GM10248 (cell line): ENCODE measurements at regions not wholly inside any gene's neighbourhood (a gene's known extent, or its start where the extent isn't known, plus 50 kb on each side); places are given as distances from the start of the nearest gene placed in this dataset.

Source experiments
- CTCF ChIA-PET: fragments of 300-600 bp; sonication (Branson Sonifier 250); formaldehyde crosslinking; extraction: SDS; loops from one replicate; lab custom pipeline; 2021; ENCODE audit warnings: antibody characterized with exemption; lab: Yijun Ruan, JAX
- POLR2A ChIA-PET: fragments of 350-650 bp; sonication (Branson Sonifier 250); formaldehyde crosslinking; extraction: SDS; loops from one replicate; lab custom pipeline; 2020; ENCODE audit warnings: antibody characterized with exemption; lab: Yijun Ruan, JAX
- DNase-seq: peaks from one replicate; pipeline ENCODE4 v3.0.0; 2012; ENCODE audit errors: extremely low spot score
- TF ChIP-seq, protein P1 (sequence below): IDR thresholded peaks from 2 replicates; pipeline ENCODE4 v1.5.1; 2012; ENCODE audit warnings: mild to moderate bottlenecking, low read depth; ENCODE audit errors: extremely low read depth, missing control alignments, control extremely low read depth

DNA sequence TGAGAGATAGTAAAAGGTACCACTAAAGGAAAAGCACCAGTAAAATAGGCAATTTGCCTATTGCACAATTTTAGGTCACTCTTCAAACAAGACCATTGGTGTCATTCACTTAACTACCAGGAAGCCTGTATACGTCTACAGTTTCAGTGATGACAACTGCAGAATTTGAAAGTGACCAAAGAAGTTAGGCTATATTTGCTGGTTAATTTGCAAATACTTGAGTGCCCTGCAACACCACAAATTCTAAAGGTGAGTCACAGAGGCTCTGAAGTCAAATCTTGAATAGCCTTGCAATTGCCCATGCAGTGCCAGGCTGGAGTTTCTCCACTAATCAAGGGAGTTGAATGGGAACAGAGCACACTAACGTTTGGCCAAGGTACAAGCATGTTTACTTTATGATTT lies 128.7 kb upstream of the CCDC68 start:
- DNase-seq: no peak
- ChIA-PET CTCF (interaction anchor here (0.9 to 1.2 kb wide), 2 partner anchors 8 to 26 kb away, joined by 3 to 4 read pairs; no protein-coding TSS in a partner anchor), POLR2A (no interaction called here)

DNA sequence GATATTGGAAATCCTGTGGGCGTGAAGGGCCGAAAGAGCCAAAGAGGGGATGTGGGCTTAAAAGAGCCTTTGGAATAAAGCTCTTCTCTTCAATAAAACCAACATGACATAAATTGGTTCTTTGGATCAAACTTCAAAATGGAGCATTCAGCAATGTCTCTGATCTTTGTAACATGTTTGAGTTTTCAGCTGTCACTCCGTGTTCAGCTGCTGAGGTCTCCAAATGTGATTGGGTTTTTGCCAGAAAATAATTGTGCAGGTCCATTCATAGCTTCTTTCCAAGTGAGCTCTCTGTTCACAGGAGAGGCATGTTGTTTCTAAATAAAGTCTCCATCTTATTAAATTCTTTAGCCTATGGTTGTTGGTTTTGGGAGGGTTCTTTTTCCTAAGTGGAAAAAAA lies 127.6 kb upstream of the CCDC68 start:
- ChIA-PET POLR2A (no interaction called here), CTCF (interaction anchor here (0.9 kb wide), 1 partner anchor 15 kb away, joined by 3 read pairs; no protein-coding TSS in a partner anchor)
- TF ChIP-seq, protein P1, sequence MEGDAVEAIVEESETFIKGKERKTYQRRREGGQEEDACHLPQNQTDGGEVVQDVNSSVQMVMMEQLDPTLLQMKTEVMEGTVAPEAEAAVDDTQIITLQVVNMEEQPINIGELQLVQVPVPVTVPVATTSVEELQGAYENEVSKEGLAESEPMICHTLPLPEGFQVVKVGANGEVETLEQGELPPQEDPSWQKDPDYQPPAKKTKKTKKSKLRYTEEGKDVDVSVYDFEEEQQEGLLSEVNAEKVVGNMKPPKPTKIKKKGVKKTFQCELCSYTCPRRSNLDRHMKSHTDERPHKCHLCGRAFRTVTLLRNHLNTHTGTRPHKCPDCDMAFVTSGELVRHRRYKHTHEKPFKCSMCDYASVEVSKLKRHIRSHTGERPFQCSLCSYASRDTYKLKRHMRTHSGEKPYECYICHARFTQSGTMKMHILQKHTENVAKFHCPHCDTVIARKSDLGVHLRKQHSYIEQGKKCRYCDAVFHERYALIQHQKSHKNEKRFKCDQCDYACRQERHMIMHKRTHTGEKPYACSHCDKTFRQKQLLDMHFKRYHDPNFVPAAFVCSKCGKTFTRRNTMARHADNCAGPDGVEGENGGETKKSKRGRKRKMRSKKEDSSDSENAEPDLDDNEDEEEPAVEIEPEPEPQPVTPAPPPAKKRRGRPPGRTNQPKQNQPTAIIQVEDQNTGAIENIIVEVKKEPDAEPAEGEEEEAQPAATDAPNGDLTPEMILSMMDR: no peak
- DNase-seq: no peak

More for the DNA sequence above, 128.7 kb upstream of the CCDC68 start:
- TF ChIP-seq, protein P1: no peak

DNA sequence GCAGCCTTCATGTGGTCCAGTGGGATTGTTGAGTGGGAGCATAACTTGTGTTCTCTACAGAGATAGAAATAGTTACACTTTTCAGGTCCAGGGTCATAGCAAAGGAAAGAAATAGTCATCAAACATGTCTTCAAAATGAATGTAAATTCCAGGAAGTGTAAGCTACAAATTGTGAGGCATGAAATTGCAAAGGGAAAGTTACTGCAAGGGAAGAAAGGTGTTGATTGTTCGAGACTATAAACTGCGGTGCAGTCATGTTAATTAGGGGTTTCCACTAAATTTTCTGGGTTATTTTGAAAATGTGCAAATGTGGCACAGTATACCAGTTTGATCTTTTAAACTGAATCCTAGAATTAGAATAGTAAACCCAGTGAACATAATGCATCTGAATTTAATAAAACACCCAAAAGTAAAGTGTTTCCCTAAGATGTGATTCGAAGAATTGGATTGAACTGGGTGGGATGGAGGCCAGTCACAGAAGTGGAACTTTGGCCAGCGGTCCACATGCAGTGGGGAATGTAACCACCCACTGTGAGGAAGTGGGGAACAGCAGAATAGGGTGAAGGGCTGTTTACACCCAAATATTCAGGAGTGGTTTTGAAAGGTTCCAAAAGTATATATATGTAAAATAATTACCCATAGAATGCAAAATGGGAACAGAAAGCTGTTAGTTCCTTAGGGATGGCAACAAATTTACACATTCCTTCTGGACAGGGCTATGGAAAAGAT lies 126.5 kb upstream of the CCDC68 start:
- TF ChIP-seq, protein P1: no peak
- DNase-seq: no peak
- CTCF ChIA-PET: interaction anchor here (1.6 to 2.2 kb wide), 2 partner anchors 10 to 15 kb away, joined by 5 to 6 read pairs; no protein-coding TSS in a partner anchor
- POLR2A ChIA-PET: no interaction called here

DNA sequence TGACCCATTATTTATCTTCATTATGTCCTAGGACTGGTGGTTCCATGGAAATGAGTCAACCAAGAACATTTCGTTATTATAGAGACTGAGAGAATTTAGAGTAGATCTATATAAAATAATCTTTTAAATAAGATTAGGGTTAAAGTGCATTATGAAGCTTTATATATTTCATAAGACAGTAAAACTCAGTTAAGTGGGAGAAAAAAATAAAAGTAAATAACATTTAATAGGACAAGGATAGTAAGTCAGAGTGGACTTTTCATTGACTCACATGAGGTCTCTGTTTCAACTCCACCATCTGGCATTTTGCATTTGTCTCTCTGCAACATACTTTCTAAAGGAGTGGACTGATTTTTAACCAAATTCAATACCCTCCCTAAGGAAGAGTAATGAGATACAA lies 125.3 kb upstream of the CCDC68 start:
- ChIA-PET POLR2A (no interaction called here), CTCF (interaction anchor here (0.9 to 2.2 kb wide), 4 partner anchors 9 to 14 kb away, joined by 3 to 7 read pairs (median 6); no protein-coding TSS in a partner anchor)
- DNase-seq: no peak
- TF ChIP-seq, protein P1: no peak

DNA sequence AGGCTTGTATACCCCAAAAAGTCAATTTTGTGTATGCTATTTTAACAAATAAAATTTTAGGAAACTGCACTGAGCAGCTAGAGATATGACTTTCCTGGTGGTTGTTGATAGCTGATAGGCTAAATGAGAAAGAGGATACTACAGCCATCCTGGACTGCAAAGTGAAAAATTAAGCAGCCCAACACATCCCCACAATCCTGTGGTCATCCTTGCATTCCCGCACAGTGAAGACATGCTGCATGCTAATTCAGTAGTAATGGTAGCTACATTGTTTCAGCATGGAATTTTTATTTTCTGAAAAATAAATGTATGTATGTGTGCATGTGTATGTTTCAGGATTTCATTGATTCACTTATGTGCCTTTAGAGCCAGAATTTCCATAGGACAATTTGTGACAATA lies 124.2 kb upstream of the CCDC68 start:
- ChIA-PET POLR2A (no interaction called here), CTCF (interaction anchor here (2.0 kb wide), 1 partner anchor 12 kb away, joined by 7 read pairs; no protein-coding TSS in a partner anchor)
- TF ChIP-seq, protein P1: no peak
- DNase-seq: no peak

DNA sequence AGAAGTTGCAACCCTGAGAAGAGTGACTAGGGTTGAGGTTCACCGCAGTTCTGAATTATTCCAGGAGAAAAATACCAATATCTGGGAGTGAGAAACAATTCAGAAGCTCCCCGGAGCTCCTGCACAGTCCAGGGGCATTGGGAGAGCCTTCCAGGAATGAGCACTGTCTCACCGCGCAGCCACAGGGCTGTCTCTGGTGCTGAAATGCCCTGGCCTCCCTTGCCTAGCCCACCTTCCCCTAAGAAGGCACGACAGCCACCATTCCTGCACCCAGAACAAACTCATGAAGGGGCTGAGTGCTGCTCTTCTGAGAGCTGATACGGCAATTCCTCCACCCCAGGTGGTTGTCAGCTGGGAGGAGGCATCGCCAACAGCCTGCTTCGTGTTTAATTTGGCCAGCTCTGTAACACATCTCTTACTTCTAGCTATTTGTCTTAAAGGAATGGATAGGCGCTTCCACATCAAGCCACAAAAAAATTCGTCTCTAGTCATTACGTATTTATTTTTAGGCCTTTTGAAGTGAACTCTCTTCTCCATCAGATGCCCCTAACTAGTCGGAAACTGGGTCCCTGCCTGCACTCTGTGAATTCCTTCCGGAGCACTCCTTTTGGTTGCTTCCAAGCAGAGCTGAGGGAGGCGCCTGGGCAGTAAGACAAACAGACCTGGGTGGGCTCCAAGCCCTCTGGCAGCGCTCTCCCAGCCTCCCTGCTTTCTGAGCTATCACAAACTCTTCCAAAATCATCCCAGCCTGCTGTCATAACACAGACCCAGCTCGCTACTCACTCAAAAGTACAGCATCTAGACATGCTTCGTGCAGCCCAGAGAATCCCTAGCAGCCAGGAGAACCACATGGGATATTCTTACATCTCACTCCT lies 120.5 kb upstream of the CCDC68 start:
- TF ChIP-seq, protein P1: no peak
- ChIA-PET CTCF (interaction anchor here (1.4 to 1.5 kb wide), 2 partner anchors 9 kb away, joined by 4 to 7 read pairs; no protein-coding TSS in a partner anchor), POLR2A (no interaction called here)
- no peak for DNase-seq
